ENCODE measurements at regions not wholly inside any gene's neighbourhood (a gene's known extent, or its start where the extent isn't known, plus 50 kb on each side); places are given as distances from the start of the nearest gene placed in this dataset.
"Not testable (repeated sequence)": the region's sequence is repeated elsewhere in the genome, so short reads cannot be mapped to it uniquely, and the experiment has no call there.

GRCh38 chr11:22435582-22435981 is 97.4 kb downstream of the SLC17A6 start:
- not testable (repeated sequence) for TF ChIP-seq CTCF (IDR thresholded peaks at IDR 0.05); YY1 (IDR thresholded peaks at IDR 0.05; ENCODE audit: low read depth)

All from SK-N-SH (cell line).